HG02623 (cell line): ENCODE measurements at regions not wholly inside any gene's neighbourhood (a gene's known extent, or its start where the extent isn't known, plus 50 kb on each side); places are given as distances from the start of the nearest gene placed in this dataset.
"Not testable (repeated sequence)": the region's sequence is repeated elsewhere in the genome, so short reads cannot be mapped to it uniquely, and the experiment has no call there.

ENCODE experiments used
- ATAC-seq: cut with Tn5 transposase; IDR thresholded peaks from one replicate; pipeline ENCODE4 v1.9.1; 2021; ENCODE audit warnings: moderate library complexity; ENCODE audit not compliant: unreplicated experiment

DNA sequence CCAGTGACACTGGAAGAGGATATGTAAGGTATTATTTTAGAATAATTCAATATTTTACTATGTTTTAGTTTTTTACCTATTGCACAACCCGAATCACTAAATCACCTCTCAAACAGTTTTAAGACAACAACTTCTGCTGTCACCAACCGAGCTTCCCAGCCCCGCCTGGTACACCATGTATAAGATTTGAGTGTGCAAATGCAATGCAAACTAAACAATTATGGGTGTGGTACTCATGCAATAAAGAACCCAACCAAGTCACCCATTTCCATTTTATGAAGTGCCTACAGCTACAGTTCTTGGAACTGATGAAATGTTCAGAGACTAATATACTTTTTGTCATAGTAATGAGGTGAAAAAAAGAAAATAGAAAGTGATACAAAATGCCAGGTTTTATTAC is 256.2 kb downstream of the TAFA4 start:
- ATAC-seq = no peak

DNA sequence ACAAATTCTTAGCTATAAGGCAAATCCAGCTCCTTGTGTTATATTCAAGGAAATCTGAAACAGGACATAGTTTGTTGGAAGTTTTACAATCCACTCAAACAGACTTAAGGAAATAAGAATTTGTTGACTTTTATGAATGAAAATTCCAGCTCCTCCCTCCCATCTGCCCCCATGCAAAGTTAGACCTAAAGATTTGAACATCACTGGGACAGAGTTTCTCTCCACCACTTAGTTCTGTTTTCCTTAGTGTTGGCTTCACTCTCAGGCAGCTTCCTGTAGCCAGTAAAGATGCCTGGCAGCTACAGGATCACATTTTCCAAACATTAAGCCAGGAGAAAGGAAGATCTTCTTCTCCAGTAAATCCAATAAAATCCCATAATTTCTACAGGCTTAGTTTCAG is 265.0 kb downstream of the TAFA4 start:
- ATAC-seq = no peak

DNA sequence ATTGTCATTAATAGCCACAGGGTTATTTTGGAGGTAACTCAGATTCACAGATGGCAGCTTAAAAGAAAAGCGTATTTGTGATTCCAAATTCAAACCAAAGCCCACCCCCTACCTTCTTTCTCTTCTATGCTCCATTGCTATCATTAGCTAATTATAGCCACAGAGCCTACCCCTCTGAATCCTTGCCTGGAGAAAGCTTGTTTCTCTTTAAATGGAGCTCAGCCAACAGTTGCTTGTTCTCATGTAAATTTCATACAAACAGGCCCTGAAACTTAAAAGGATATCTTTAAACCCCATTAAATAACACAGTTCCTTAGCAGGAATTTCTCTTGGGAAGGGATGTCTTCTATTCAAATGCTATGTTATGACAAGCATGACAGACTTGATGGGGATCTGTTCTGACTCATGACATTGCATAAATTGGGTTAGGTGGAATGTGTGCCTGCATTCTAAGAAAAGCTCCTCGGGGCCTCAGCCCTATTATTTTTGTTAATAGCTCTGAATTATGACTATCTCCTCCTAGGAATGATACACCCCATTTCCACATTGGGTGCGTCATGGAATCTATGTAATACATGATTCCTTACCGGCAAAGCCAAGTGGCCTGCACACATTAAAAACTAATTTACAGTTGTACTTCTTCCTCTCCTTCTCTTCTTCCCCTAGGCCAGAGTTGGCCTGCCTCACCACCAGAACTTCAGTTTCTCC is 265.8 kb downstream of the TAFA4 start:
- no peak for ATAC-seq

DNA sequence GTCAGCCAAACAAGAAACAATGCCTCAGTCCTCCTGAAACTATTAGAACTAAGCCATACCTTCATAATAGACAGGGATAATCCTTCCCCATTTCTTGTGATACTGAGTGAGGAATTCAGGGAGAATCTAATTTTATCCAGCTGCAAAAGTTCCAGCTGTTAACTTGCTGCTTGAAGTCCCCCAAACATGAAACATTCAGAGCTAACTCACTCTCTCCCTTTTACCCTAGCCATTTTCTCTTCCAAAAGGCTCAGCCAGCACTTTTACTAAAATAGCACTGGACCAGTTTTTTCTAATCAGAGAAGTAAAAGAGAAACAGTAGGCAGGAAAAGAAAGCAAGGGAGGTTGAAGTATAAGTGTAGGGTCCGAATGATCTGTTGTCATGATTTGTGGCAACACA is 268.1 kb downstream of the TAFA4 start:
- no peak for ATAC-seq

DNA sequence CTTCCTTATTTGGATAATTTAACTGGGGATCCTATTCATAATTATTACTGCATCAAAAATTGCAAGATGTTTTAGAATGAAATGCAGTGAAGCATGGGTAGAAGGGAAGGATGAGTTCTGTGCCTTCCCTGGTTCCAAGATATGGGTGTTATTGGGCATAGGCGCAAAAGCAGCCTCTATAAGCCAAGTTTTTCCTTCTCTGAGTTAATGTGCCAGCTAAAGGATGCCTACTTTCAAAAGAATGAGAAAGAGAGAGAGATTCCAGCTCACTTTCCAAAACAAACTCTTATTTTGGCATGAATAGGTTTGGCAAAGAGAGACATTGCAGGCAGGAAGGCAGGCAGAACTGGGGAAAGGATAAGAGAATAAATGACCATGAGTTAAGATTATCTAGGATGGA is 270.2 kb downstream of the TAFA4 start:
- no peak for ATAC-seq

DNA sequence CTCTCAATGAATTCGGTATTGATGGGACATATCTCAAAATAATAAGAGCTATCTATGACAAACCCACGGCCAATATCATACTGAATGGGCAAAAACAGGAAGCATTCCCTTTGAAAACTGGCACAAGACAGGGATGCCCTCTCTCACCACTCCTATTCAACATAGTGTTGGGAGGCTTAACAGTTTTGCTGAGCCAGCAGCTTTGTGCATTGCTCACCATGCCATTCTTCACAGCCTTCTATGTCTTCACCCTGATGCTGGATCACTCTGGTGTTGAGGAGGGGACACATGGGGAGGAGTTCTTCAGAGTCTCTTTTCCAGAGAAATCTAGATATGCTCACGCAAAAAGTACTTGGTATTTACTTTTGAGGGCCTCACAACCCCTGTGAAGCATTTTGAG is 281.7 kb downstream of the TAFA4 start:
- not testable (repeated sequence) for ATAC-seq

DNA sequence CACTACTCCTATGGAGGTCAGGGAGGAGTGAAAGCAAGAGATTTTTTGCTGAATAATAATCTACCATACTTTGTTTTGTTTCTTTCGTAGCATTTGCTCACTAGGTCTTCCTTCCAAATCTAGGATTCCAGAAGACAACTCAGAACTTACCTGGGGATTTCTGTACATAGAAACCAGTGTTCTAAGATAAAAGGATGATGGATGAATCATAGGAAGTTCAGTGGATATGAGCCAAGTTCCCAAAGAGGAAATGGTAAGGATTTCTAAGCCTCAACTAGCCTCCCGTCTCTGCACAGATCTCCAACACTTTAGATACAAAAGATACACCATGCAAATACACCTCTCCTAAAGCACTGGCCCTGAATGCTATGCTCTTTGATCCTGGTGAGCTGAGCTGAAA is 283.9 kb downstream of the TAFA4 start:
- ATAC-seq = no peak

DNA sequence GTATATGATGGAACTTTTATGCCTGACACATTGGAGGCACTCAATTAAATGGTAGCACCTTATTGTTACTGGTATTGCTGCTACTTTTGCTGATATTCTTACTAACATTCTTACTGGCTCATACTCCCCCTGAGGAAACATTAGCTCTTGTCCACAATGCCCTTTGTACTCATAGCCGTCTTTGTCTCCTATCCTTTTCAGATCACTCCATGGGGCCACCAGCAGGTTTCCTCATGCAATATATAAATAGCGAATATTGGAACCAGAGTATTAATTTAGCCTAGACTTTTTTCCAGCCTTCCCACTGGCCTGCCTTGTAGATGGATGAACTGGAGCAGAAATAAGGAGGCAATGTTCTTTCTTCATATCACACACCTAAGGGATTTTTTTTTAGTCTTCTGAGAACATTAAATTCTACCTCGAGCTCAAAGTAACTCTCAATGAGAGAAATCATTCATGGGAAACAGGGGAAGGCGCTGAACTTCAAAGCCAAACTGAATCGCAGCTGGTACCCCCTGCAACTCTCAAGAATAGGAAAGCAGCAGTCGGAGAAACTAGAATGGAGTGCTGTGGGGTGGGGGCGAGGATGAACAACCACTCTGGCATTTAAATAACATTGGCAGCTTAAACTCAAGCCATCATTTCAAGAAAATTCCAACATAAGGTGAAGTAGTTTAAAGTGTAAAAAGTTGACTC is 300.3 kb downstream of the TAFA4 start:
- ATAC-seq = no peak

DNA sequence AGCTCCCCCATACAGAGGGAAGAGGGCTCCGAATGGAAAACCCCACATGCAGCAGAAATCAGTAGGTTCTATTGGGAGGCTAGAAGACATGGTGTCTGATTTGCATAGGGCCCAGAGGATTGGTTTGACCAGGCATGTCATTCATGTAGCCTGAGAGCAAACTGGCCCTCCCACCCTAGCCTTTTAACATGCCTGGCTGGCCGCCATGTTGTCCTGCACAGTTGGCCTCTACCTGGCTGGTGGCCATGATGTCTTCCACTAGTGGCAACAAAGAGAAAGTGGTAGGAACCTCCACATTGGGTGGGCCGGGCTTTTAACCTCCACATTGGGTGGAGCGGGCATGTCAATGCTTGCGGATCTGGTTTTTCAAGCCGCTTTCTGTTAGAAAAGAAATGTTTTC is 312.1 kb downstream of the TAFA4 start:
- ATAC-seq = no peak

DNA sequence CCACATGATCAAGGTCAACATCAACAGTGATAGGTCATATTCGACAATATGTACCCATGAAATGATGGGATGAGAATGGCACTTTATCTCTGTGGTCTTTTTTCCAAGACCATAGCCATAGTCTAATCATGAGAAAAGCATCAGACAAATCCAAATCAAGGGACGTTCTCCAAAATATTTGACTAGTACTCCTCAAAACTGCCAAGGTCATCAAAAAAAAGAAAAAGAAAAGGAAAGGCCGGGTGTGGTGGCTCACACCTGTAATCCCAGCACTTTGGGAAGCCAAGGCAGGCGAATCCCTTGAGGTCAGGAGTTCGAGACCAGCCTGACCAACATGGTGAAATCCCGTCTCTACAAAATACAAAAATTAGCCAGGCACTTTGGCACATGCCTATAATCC is 318.3 kb downstream of the TAFA4 start:
- ATAC-seq = no peak

DNA sequence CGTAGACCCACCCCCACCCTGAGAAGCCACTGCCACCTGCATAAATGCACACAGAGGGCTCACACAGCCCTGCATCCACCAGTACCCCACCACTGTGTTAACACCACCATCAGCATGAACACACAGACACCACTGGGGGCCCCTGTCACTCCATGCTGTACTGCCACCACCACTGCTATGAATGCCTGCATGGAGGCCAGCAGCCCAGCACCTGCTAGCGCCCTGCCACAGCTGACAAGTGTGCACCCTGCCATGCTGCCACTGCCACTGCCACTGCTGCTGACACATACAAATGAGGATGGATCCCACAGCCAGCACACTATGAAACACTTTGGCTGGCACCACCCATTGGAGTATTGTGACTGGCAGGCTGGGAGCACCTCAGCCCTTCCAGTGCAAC is 361.0 kb downstream of the TAFA4 start:
- ATAC-seq = no peak

DNA sequence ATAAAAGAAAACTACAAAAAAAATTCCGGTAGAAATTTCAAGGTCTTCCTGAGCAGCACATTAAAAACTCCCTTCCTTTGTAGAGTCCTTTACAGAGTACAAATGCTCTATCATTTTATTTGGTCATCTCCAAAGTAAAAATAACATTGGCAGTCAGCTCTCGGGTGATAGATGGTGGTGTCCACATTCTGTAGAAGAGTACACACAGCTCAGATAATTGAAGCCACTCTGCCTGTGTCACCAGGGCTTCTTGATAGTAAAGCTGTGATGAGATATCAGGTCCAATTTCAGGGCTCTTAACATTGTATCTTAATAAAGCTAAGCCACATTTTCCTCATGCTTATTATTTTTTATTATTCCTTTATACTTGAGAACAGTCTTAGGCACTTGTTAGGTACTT is 371.6 kb downstream of the TAFA4 start:
- ATAC-seq = no peak

DNA sequence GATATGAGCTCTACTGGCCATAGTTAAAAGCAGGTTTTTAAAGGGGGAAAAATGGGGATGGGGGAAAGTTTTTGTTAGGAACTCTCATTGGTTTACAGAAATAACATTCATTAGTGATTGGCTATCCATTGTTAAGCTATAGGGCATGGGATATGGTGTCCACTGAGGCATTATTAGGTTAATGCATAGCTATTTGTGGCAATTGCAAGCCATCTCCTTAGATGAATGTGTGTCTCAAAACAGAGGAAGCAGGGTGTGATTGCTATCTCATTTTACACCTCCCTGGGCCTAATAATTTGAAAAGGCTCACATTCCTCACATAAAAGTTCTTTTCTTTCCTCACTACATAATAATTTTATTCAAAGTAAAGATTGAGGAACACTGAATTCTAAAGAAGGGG is 396.6 kb downstream of the TAFA4 start:
- ATAC-seq = no peak

DNA sequence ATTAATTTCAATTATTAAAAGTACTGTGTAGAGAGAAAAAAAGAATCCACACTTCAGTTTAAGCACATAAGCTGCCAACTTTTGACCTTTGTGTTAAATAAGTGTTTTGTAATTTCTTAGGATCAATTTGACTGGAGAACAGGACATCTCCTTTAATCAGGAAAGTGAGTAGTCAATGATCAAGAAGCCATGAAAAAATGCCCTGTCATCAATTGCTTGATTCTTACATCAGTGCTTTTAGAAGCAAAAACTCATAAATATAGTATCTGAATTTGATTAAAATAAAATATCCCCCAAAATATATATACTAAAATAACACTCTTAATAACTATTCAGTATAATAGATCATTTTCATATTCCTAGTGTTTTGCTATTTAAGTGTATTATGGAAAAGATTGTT is 409.0 kb downstream of the TAFA4 start:
- no peak for ATAC-seq

DNA sequence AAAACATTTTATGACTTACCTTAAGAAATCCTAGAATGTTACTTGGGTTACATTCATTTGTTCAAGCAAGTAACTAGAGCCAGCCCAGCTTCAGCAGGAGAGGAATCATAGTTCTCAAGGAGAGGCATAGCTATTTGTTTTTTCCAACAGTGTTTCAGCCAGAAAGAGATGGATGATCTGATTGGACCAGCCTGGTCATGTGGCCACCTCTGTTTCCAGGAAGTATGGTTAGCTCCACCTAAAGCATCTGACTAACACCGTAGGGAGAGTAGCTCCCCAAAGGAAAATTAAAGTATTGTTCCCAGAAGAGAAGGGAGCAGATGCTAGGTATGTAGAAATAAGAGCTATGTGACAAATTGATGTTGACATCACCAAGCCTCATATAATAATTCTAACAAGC is 417.1 kb downstream of the TAFA4 start:
- no peak for ATAC-seq

DNA sequence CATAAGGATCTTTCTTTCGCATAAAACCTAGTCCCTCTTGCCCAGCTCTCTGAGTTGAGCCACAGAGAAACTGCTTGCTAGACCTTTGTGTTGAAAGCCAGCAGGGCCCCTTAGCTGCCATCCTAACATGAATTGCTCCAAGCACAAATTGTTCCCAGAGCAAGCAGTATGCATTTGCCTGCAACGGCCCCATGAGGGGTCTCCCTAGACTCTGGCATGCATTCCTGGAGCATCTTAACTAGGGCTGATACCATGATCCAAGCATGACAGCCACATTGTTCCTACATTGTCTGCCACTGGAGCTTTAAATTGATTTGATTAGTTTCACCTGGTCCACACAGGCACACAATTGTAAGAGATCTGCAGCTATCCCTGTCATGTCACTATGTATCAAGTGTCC is 428.1 kb downstream of the TAFA4 start:
- no peak for ATAC-seq

DNA sequence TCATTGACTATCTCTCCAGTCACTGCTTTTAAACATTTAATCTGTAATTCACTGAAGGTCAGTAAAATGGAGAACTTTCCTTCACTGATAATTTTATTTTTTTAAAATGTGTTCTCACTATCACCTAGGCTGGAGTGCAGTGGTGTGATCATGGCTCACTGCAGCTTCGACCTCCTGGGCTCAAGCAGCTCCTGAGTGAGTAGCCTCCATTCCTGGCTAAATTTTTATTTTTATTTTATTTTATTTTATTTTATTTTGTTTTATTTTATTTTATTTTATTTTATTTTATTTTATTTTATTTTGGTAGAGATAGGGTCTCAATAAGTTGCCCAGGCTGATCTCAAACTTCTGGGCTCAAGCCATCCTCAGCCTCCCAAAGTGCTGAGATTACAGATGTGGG is 446.5 kb downstream of the TAFA4 start:
- ATAC-seq = not testable (repeated sequence)

DNA sequence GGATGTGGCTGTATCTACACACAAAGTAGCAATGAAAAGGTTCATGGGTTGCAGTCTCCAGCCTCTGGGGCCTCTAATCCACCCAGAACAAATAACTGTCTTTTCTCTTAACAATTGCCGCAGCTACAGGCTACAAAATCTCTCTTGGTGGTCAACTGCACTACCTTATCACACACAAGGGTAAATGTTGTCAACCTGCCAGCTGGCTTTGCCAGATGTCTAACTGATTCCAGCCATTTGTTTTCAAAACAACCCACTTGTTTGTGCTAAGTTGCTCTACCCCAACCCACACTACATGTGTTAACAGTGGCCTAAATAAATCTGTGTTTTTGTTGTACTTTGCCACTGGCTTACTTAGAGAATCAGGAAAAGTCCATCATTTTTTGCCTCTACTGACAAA is 447.3 kb downstream of the TAFA4 start:
- ATAC-seq = no peak

DNA sequence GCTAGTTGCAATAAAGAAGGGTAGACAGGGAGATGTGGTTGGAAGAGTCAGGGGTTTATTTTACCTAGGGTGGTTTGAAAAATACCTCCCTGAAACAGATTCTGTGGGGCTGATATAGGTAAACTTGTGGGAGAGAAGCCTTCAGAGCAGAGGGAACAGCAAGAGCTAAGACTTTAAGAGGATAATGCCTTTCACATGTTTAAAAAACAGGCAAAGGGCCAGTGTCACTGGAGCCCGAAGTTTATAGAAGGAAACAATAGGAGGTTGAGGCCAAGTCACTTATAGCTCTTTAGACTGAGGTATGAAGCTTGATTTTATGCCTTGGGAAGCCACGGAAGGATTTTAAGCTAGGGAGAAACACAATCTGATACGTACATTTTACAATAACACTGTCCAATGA is 448.7 kb downstream of the TAFA4 start:
- no peak for ATAC-seq

DNA sequence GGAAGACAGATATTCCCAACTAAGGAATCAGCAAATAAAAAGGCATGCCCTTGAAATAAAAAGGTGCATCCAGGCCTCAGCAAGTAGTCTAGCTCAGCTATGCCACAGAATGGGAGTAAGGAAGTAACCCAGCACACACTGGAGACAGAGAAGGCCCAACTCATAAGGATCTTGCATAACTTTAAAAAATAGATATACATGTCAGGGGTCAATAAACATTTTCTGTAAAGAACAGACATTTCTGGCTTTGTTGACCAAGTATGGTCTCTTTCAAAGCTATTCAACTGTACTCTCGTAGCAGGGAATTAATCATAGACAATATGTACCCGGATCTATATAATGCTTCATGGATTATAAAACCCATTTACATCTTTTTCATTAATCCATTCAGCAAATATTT is 449.3 kb downstream of the TAFA4 start:
- no peak for ATAC-seq

DNA sequence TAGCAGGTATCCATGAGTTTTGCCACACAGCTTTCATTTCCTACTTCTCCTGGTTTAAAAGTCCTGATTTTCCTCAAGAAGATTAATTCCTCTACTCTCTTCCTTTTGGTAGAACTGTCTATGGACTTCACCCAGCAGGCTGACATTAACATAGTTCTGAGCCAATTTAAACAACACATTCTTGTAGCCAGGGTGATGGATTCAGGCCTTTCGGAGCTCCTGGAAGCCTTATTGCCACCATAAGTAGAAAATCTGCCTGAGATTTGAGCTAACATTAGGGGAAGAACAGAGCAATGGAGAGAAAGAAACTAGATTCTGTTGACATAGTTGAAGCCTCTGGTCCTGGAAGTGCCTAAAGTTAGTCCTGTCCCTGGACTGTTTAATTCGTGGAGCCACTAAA is 449.8 kb downstream of the TAFA4 start:
- ATAC-seq = no peak

DNA sequence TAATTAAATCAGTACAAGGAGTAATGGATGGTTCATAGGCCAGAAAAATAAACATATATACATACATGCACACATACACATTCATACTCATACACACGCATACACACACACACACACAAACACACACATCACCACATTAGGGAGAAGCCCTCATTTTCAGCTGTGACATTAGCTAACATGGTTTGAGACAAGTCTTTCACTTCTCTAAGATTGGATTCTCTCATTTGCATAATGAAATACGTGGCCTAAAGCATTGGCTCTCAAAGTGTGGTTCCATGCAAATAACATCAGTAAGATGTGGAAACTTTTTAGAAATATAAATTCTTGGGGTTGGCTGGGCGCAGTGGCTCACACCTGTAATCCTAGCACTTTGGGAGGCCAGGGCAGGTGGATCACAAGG is 452.6 kb downstream of the TAFA4 start:
- ATAC-seq = no peak
